GM10266 (cell line): ENCODE measurements at regions not wholly inside any gene's neighbourhood (a gene's known extent, or its start where the extent isn't known, plus 50 kb on each side); places are given as distances from the start of the nearest gene placed in this dataset.

Experiments
- DNase-seq: peaks from one replicate; pipeline ENCODE4 v3.0.0; 2012; ENCODE audit errors: extremely low spot score
- TF ChIP-seq, protein P1 (sequence below): IDR thresholded peaks from 2 replicates; pipeline ENCODE4 v1.5.1; 2012; ENCODE audit warnings: mild to moderate bottlenecking, low read depth; ENCODE audit not compliant: control insufficient read depth, insufficient read depth; ENCODE audit errors: missing control alignments

GRCh38 chr5:3201941-3202340 lies 393.7 kb upstream of the IRX1 start:
- DNase-seq = no peak
- TF ChIP-seq, protein P1, sequence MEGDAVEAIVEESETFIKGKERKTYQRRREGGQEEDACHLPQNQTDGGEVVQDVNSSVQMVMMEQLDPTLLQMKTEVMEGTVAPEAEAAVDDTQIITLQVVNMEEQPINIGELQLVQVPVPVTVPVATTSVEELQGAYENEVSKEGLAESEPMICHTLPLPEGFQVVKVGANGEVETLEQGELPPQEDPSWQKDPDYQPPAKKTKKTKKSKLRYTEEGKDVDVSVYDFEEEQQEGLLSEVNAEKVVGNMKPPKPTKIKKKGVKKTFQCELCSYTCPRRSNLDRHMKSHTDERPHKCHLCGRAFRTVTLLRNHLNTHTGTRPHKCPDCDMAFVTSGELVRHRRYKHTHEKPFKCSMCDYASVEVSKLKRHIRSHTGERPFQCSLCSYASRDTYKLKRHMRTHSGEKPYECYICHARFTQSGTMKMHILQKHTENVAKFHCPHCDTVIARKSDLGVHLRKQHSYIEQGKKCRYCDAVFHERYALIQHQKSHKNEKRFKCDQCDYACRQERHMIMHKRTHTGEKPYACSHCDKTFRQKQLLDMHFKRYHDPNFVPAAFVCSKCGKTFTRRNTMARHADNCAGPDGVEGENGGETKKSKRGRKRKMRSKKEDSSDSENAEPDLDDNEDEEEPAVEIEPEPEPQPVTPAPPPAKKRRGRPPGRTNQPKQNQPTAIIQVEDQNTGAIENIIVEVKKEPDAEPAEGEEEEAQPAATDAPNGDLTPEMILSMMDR = no peak

DNA sequence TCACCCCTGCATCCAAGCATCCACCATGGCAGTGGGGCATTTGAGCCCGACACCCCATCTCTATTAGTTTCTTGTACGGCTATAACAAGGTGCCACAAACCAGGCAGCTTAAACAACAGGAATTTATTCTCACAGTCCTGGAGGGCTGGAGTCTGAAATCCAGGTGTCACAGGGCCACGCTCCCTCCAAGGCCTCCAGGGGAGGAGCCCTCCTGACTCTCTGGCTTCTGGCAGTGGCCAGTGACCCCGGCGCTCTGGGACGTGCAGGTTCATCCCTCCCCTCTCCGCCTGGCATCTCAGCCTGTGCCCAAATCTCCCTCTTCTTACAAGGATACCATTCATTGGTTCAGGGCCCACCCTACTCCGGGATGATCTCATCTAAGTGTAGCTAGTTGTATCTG lies 394.5 kb upstream of the IRX1 start:
- DNase-seq = no peak
- TF ChIP-seq, protein P1 = no peak

- TF ChIP-seq, protein P1 = no peak
- no peak for DNase-seq
These were observed 395.5 kb upstream of the IRX1 start for GRCh38 chr5:3199962-3200755.

DNA sequence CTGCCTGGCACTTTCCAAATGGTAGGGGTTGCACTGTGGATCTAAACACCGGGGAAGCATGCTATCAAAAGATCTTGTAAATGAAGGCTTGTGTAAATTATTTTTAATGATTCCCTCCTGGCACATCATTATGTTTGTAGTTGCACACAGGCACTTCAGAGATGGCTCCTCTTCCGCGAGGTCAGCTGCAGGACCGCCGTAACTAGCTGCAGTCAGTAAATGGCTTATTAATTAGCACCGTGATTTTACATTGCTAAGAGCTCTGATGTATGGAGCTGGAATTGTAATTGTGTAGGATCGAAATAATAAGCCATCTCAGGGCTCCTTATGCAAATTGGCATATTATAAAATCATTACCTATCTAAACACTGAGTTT lies 397.6 kb upstream of the IRX1 start:
- no peak for DNase-seq
- TF ChIP-seq, protein P1 = no peak

GRCh38 chr5:3197304-3198073 lies 398.1 kb upstream of the IRX1 start:
- TF ChIP-seq, protein P1 = no peak
- DNase-seq = no peak

DNA sequence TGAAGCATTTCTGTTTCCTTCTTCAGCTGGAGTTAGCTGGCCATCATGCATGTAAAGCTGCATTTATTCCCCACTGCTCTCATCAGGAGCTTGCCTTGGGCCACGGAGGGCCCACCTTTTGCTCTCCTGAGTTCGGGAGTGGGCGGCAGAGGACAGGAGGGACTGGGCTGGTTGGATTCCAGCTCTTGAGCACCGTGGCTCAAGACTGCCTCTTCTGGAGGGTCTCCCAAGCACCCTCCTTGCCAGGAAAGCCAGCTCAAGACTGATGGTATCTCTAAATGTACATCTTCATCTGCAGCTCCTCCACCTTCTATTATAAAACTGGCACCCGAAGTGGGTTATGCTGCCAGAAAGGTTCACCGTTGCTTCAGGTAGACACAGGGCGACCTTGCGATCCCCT lies 399.6 kb upstream of the IRX1 start:
- DNase-seq = no peak
- TF ChIP-seq, protein P1 = no peak

DNA sequence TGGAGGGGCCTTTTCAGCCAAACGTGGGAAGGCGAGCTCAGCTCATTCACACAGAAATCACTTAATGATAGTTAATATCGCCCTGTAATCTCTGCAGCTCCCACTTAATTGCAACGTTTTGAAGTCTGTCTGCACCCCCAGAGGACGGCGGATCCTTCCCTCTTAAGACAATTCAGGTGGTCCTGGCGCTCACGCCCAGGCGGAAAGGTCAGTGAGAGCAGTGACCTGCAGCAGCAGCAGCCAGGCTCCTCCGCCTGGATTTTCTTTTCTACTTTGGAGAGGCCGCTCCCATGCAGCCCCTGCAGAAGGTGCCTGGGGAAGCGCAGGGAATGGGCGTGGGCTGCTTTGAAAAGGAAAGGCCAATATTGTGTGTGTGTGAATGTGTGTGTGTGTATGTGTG lies 400.9 kb upstream of the IRX1 start:
- TF ChIP-seq, protein P1 = no peak
- no peak for DNase-seq
